ENCODE measurements at regions not wholly inside any gene's neighbourhood (a gene's known extent, or its start where the extent isn't known, plus 50 kb on each side); places are given as distances from the start of the nearest gene placed in this dataset.

DNA sequence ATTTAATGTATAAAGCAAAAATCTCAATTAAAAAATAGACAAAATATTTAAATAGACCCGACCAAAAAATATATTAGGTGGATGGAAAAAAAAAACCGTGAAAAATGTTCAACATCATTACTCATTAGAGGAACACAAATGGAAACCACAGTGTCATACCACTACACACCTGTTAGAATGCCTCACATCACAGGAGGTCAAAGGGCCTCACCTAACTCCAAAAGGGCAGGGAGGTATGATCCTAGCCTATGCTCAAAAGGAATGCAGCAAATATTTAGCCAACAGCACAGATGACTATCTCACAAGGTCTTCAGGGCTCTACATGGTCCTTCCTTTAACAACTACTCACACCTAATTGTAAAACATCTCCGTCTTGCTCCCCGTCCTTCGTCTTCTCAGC is 185.5 kb upstream of the SETBP1 start:
- no peak for DNase-seq (ENCODE audit: low read depth, low spot score)

DNA sequence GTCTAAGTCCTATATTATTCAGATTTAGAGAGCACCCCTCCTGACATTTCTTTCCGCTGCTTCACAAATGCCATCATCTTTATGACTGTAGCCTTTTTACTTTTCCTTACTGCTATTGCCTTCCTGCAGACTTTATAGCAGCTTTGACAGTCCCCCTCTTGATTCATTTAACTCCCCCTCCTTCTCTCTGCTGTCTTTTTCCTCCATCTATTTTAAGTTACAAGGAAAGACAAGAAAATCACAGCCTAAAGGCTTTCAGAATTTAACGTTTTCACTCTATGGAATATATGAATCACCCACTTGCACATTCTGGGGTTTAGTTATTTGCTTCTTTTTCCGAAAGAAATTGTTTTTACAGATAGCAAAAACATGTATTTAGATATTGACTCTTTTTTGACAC is 183.4 kb upstream of the SETBP1 start:
- no peak for DNase-seq (ENCODE audit: low read depth, low spot score)

DNA sequence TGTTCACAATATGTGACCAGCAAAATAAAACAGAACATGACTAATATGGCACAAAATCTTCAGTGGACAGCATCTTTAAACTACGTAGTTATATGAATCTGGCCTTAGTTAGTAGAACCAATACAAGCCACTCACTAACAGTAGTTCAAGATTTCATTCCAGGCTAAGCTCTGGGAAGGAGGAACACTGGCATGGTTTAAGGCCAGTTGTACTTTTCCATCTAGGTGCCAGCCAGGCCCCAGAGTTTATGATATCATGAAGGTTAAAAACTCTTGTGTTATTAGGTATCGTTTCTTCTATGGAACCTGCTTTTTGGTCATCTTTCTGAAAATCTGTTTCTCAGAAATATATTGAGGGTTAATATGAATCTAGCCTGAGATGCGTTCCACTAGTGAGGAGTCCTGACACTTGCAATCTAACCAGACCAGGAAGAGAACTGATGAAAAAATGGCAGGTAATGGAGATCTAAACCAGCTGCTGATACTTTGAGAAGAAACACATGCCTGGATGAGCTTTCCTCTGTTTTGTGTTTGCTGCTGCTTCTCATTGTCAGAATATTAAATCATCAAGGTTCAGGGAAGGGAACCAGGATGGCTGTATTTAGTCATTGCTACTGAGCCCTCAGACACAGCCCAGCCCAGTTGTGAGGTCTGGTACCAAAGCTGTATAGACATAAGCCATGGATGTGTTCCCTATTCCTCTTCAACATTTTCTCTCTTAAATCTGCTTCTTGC is 182.8 kb upstream of the SETBP1 start:
- DNase-seq (ENCODE audit: low read depth, low spot score), result no peak

DNA sequence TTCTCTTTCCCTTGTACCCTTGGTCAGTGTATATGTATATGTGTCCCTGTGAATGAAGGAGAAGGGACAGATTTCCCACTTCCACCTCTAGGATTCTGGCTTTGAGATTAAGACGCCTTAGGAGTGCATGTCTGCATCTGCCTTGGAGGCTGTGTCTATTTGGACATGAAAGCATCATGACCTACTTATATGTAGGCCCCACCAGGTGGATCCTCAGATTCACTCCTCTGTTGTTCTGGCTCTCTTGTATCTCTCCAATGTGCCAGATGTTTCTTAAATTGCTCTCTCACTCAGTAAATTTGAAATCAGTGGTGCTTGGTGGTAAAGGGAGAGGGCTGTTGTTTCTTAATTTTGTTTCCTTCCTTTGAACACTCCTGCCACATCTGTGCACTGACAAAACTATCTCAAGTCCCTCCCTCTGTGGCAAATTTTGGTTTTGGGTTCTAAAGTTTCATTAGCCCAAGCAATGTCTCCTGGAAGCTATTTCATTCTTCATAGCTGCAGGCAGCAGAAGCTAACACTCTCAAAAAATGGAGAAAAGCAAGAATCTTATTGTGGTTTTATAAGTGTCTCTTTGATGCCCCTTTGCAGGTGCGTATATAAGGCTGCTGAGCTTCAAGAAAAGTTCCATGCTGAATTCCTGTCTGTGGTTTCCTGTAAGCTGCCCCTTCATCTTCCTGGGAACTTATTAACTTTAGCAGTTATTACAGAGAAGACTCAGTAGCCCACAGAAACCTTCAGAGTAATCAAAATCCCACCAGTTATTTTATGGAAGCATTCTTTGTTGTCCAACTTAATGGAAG is 179.7 kb upstream of the SETBP1 start:
- DNase-seq (ENCODE audit: low read depth, low spot score), result no peak

DNA sequence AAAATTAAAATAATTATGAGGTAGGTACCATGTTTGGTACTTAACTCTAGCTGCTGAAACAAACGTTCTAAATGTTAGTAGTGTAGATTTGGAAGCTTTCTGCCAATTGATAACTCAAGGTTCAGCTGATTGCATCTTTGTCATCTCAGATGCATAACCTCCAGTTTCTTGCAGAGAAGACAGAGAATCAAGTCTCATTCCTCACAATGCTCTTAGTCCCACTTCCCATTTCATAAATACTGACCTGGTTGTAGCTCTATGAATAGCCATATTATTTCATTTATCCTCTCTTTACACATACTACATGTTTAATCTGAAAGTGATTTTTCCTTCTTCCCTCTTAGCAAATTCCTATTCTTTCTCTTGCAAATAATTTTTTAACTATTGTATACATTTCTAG is 178.5 kb upstream of the SETBP1 start:
- no peak for DNase-seq (ENCODE audit: low read depth, low spot score)

DNA sequence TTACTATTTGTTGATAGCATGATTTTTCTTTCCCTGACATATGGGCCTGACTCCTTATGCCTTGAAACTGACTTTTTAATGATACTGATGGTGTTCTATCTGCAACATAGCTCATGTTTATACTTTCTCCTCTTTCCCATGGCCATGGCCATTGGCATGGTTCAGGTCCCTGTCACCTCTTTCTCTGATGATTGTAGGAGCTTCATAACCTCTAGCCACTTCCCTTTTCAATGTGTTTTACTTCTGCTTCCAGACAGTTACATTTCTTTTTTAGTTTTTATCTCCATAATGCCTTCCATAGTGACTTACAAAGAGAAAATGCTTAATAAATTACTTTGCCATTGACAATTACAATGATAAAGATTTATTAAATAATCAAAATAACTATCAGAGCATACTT is 177.9 kb upstream of the SETBP1 start:
- DNase-seq (ENCODE audit: low read depth, low spot score), result no peak

DNA sequence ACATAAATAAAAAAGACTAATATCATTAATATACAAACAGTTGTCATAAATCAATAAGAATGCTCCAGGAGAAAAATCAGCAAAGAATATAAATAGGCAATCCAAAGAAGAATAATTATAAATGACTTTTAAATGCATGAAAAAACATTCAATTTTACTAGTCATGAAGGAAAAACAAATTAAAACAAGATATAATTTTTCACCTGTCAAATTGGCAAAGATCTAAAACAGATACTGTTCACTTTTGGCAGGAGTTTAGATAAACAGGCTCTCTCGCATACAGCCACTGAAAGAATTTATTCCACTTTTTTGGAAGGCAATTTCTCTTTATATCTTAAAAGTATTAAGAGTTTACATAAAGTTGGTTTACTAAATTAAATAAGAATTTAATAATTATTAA is 176.8 kb upstream of the SETBP1 start:
- DNase-seq (ENCODE audit: low read depth, low spot score), result no peak

DNA sequence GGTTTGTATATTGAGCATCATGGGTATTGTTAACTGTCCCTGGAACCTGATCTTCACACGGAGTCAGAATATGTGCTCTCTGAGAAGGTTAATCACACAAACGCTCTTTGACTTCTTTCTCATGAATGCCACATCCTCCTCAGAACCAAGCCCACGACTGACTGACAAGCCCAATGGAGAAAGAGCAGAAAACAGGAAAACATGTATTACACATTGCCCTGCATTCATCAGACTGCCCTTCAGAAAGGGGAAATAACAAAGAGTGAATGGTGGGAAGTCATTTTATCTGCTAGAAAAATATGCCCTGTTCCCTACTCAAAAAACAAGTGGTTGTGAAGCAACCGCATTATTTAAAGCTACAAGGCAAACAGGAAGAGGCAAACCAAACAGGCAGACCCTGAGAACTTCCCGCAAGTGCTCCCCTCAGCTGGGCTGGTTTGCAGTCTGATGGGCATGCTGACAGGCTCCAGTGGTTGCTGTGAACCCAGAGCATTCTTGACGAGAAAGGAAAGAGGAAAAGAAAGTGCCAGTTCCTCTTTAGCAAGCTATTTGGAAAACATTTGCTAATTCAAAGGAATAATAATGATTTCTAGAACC is 172.9 kb upstream of the SETBP1 start:
- DNase-seq (ENCODE audit: low read depth, low spot score), result peak; percentile 98

DNA sequence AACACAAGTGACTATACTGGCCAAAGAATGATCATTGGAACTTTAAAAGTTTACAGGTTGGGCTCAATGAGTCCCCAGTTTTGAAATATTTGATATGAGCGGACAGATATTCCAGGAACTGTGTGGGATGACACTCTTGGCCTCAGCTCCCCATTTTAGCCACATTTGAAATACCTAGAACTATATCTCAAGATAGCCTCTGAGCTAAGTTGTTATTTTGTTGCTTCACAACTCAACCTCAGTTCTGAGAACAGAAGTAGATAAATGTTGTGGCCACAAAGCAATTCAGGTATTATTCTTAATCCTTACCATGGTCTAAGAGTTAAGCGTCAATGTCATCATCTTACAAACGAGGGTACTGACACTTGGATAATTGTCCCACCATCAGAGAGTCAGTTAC is 172.2 kb upstream of the SETBP1 start:
- DNase-seq (ENCODE audit: low read depth, low spot score), result no peak

DNA sequence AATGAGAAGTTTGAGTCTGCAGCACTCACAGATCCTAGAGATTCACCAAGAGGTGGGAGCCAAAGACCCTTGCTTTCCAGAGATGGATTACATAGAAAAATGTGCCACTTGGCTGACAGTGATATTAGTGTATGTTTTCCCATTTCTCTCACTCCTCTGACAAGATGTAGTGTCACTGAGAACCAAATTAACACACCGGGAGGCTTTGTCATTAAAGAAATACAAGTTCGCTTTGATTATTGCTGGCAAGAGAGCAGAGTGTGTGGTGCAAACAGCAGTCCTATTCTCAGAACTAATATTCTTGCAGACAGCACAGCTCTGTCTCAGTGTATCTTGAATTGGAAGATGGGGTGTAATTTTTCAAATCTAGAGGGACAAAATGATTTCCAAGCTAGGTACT is 171.6 kb upstream of the SETBP1 start:
- DNase-seq (ENCODE audit: low read depth, low spot score), result no peak

DNA sequence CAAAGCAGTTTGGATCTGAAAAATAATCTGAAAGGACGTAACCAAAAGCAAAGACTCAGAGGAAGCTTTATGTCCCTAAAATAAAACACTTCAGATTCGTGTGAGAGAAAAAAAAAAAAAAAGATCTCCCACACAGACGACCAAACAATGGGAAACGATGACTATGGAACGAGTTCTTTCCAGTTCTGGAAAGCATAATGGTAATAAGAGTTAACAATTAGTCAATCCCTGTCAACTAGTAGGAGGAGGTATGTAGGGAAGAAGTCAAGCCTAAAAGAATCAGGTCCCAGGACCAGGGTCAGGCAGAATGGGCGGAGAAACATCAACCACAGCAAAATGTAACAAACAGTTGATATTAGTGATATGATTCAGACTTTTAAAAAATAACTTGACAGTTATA is 170.3 kb upstream of the SETBP1 start:
- peak; percentile 26 for DNase-seq (ENCODE audit: low read depth, low spot score)

DNA sequence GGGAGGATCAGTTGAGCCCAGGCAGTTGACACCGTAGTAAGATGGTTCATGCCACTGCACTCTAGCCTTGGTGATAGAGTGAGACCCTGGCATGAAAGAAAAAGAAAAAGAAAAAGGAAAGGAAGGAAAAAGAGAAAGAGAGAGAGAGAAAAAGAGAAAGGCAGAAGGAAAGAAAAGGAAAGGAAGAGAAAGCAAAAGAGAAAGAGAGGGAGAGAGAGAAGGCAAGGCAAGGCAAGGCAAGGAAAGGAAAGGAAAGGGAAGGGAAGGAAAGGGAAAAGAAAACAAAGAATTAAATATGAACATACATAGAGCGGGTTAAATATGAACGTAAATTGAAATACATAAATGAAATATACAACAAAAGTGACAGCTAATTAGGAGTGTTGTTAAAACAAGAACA is 167.5 kb upstream of the SETBP1 start:
- DNase-seq (ENCODE audit: low read depth, low spot score), result no peak

DNA sequence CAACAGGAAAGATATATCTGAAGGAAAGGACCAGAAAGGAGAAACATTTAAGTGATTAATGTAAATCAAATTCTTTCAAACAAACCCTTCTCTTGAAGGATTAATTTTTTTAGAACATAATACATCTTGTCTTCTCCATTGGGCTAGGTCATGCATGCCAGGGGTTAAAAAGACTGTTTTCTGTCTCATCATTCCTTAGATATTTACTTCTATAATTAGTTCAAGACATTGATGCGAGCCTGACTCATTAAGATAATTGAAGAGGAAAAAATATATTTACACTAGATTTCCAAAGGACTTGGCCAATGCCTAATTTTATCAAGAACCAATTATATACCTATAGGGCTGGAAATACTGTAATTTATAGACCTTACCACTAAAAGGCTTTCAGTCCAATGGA is 166.6 kb upstream of the SETBP1 start:
- no peak for DNase-seq (ENCODE audit: low read depth, low spot score)

DNA sequence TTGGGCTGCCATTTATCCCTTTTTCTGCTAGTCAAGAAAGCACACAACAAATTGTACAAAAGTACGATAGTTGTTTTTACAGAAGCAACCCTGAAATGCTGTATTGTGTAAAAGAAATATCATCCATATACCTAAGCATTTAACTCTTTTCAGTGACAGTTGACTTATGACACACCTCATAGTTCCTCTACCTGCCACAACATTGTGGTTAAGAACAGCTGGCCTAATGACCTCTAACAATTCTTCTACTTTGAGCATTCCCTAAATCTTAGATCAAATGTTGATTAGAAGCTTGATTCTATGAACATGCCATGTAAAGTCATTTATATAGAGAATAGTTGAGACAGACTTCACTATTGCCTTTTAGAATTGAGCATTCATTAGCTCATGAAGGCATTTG is 165.9 kb upstream of the SETBP1 start:
- no peak for DNase-seq (ENCODE audit: low read depth, low spot score)

DNA sequence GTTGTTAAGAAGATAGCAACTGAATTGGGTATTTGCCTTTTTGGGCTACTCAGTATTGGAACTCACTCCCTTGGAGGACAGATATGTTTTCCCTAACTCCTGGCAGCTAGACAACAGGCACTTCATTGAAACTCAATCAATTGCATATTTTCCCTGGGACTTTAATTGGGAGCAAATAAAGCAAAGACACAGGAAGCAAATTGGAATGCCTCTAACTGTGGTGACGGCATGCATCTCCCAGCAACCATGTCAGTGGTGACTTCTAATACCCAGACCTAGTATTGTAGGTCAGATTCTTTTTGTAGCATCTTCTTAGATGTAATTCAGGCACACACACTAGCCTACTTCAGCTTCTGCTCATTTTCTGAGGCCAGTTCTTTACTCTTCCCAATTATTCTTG is 164.2 kb upstream of the SETBP1 start:
- no peak for DNase-seq (ENCODE audit: low read depth, low spot score)

DNA sequence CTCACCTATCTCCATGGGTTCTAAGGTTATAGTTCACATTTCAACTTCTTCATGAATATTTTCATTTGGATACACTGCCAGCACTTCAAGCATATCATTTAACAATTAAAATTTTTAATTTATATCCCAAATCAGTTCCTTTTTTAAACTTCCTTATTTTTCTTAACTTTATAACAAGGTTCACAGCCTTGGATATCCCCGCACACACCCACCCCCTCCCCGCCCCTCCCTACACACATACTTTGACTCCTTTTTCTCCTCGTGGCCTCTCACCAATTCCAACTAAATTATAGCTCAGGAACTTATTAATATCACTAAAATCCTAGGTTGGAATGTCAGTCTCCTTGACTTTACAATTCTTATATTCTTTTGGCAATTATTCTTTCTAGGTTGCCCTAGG is 163.6 kb upstream of the SETBP1 start:
- DNase-seq (ENCODE audit: low read depth, low spot score), result no peak

DNA sequence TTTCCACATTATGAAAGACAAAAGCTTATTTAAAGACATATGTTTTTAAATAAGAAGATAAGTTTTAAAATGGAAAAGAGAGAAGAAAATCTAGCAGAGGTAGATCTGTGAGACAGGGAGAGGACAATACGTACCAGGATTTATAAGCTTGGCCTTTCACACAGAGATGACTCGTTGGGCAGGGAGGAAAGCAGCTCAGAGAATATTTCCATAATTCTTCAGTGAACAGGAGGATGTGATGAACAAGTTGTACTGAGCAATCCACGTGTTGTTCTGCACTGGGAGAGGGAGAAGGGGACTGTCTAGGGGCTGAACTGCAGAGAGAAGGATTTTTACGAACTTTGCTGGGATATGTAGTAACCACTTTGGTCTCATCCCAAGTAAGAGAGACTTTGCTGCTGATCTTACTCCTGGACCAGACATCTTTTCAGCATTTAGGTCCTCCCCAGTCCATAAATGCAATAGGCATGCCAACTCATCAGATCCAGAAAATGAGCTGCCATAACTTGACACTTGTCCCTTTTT is 162.5 kb upstream of the SETBP1 start:
- no peak for DNase-seq (ENCODE audit: low read depth, low spot score)

DNA sequence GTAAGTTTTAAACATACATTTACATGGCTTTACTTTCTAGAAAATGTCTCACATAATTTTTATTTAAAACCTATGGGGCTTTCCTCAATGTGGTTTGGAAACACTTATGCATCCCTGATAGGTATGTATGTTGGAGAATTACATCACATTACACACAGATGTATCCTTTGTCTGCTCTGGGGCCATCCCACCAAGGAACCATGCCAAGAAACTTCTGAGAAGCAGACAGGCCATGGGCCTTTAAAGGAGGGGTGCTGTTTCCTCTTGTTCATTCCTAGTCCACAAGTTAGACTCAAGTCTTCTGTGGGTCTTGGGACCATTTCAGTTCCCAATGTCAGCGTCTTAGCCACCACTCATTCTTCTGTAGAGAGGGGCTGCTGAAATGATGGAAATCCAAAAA is 162.0 kb upstream of the SETBP1 start:
- peak; percentile 61 for DNase-seq (ENCODE audit: low read depth, low spot score)

DNA sequence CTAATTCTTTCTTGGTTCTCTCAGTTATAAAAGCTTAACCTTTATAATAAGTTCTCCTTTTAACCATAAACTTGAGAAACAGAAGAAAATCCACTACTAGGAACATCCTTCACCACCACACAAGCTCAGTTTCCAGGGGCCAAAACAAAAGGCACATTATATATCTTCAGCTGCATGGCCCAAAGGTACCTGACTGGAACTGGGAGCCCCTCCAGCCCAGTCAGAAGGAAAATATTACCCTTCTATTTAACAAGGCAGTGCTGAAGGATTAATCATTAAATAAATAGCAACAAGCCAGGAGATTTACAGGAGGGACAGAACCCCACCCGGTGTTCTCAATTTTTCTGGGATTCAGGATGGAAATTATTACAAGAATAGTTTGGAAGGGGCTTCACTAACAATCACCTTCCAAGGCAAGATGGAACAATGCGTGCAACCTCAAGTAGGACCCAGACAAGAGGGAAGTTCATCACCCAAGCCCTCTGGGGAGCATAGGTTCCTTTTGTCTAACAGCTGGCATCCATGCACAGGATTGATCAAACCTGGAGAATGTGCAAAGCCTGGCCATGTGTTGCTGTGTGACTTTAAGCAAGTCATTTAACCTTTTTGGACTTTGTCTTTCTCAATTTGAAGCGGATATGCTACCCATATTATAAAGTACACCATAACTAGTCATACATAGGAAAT is 159.6 kb upstream of the SETBP1 start:
- DNase-seq (ENCODE audit: low read depth, low spot score), result no peak

DNA sequence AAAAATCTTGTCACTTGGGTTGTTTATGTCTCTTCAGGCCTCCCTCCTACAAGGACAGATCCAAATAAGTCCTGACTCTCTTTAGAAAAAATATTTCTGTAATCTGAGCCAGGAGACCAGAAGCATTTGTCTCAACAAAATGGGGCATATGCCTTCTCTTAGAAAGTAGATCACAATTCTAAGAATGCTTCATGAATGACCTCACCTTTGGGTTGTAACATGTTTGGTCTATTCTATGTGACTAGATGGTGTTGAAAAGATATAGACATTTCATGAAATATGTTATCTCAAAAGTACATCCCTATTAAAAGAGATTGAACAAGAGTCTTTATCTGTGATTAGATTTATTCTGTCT is 159.0 kb upstream of the SETBP1 start:
- DNase-seq (ENCODE audit: low read depth, low spot score), result no peak

DNA sequence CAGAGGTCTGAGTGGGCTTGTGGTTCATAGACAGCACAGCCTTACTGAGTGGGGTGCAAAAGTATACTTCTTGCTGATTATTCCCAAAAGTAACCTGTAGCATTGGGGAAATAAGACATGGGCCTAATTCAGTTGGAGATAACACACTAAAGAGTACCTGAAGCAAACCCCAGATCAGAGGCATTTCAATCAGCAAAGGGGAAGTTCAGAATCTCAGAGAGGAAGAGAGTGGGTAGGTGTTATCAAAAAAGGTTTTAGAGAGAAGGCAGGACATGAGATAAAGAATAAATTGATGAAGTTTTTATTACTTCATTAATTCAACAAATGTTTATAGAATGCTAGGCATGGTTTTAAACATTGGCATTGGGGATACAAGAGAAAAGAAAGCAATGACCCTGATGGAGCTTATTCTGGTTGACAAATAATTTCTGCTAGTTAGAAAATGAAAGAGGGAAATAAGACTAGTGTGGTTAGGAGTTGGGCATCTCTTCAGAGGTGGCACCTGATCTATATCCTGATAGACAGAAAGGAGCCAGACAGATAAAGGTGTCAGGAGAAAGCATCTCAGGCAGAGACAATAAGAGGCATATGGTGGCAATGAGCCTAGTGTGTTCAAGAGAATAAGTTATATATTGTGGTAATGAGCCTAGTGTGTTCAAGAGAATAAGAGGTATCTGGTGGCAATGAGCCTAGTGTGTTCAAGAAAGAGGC is 153.8 kb upstream of the SETBP1 start:
- no peak for DNase-seq (ENCODE audit: low read depth, low spot score)
